NOMO-1 treated with dmso at 0.1 percent for 144 hours (cell line): ENCODE measurements at regions not wholly inside any gene's neighbourhood (a gene's known extent, or its start where the extent isn't known, plus 50 kb on each side); places are given as distances from the start of the nearest gene placed in this dataset.

Experiments used
- DNase-seq: peaks from one replicate; lab custom pipeline; 2025; ENCODE audit not compliant: unreplicated experiment; lab: John Stamatoyannopoulos, UW

GRCh38 chr12:31868965-31869364 is 90.2 kb upstream of the RESF1 start:
- no peak for DNase-seq

DNA sequence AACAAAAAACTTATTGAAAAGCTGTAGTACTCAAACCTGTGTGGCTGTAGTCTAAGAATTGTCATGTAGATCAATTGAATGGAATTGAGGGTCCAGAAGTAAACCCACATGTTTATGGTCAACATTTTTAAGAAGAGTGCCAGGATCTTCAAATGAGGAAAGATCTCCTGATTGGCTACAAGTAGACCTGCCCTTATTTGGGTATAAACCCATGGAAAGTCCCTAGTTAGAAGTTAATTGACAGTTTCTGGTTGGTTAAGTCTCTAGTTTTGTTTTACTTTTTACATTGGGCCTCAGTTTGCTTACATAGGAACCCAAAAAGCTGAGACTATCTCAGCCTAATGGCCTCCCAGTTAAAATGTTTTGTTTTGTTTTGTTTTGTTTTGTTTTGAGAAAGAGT is 91.9 kb upstream of the RESF1 start:
- DNase-seq, result no peak

DNA sequence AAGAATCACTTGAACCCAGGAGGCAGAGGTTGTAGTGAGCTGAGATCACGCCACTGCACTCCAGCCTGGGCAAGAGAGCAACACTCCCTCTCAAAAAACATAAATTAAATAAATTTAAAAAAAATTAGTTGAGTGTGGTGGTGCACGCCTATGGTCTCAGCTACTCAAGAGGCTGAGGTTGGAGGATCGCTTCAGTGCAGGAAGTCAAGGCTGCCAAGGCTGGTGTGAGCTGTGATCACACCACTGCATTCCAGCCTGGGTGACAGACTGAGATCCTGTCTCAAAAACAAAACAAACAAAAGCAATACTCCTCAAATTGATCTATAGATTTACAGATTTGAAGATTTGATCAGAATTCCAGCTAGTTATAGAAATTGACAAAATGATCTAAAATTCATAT is 92.7 kb upstream of the RESF1 start:
- no peak for DNase-seq

DNA sequence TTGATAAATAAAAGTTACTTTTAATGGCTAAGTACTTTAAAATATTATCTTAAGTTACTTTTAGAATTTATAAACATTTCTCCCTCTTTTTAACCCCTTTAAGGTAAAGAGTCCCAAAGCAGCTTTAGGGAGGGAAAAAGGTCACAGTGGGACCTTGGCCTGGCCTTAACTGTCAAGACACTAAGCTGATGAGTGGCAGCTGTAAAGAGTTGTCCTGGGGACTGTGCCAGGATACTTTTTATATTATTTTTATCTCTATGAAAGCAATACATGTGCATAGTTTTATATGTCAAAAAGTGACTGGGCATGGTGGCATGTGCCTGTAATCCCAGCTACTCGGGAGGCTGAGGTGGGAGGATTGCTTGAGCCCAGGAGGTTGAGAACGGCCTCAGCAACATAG is 94.2 kb upstream of the RESF1 start:
- DNase-seq, result no peak

GRCh38 chr12:31861360-31861759 is 97.9 kb upstream of the RESF1 start:
- no peak for DNase-seq

GRCh38 chr12:31860401-31860800 is 98.8 kb upstream of the RESF1 start:
- DNase-seq, result no peak

DNA sequence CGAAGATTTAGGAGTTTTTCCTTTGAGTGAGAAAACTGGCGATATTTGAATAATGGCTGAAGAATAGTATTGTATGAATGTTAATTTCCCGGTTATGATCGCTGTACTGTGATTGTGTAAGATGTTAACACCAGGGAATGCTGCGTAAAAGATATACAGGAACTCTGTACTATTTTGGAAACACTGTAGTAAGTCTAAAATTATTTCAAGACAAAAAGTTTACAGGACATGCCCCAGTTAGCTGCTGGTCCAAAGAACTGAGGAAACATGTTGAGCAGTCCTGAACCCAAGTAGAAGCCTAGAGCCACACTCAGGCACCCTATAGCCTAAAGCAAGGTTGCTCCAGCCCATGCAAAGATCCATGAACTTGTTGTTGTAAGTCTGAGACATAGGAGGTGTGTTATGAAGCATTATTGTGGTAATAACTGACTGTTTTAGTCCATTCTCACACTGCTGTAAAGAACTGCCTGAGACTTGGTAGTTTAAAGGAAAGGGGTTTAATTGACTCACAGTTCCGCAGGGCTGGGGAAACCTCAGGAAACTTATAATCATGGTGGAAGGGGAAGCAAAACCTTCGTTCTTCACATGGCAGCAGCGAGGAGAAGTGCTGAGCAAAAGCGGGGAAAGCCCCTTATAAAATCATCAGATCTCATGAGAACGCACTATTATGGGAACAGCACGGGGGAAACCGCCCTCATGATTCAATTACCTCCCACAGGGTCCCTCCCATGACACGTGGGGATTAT is 99.8 kb upstream of the RESF1 start:
- DNase-seq, result no peak

DNA sequence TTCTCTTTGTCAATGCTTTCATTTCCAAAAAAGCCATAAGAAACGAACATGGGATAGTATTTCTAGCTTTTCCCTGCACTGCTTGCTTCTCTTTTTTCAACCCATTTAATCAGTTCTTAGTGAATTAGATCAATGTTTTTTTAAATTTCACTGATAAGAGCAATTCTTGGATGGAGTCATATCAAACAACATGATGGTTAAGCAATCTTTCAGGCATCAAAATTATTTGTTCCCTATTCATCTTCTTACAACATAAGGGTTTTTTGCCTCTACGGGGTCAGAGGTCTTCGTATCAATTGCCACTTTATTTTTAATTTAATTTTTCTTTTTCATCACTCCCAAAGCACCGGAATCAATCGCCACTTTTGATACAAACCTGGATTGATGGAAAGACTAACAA is 103.8 kb upstream of the RESF1 start:
- DNase-seq, result no peak

- DNase-seq, result no peak
Measured at GRCh38 chr12:31853977-31854376, 105.2 kb upstream of the RESF1 start.

DNA sequence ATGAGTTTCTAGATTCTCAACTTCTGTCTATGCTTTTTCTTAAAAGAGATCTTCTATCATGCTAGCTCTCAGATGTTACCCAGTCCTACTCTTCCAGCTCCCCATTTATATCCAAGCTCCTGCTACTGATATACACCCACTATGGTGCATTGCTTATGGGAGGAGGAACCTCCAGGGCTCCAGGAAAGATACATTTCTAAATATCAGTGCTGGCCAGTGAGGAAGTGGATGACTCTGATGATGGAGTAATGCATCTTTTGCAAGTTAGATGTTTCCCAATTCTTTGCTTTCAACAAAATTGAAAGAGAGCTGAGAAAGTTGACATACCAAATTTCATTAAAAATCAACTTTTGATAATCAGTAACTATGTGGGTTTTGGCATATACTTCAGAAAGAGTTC is 105.7 kb upstream of the RESF1 start:
- DNase-seq, result peak; percentile 43

DNA sequence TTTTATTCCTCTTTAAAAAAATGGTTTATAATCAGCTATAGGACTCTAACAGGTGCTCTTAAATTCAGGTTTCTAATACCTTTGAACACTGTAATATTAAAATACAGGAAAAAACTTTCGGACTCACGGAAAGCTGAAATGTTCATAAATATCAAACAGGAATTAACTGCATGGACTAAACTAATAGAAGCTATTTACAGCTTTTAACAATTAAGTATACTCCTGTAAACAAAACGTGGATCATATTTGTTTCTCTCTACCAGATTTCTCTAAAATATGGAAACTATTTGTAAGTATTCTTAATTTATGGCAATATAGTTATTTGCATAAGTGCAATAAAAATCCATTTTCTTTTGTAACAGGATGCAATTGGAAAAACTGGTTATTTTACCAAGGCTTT is 108.9 kb upstream of the RESF1 start:
- no peak for DNase-seq

DNA sequence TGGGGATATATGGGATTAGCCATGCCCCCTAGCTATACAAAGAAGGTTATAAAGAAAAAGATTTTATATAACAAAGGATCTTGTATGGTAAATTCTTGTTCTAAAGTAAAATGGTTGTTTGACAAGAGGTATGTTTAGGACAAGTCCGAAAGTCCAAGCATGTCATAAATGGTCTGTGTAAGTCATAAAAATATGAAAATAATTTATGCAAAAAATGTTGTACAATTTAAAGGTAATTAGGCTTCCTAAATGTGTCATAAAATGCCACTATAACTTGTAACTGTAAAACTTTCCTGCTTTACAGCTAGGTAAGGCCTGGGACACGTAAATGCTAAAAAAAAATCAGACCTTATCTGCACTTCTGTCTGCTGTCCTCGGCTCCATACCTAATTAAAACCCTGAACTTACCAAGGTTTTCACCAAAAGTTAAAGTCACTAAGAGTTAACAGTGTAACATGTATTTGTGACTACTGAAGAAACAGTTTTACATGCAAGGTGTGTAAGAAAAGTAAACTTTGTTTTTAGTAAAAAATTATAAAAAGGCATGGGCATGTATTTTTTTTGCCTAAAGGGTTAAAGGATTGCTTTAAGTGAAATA is 110.0 kb upstream of the RESF1 start:
- DNase-seq, result no peak

DNA sequence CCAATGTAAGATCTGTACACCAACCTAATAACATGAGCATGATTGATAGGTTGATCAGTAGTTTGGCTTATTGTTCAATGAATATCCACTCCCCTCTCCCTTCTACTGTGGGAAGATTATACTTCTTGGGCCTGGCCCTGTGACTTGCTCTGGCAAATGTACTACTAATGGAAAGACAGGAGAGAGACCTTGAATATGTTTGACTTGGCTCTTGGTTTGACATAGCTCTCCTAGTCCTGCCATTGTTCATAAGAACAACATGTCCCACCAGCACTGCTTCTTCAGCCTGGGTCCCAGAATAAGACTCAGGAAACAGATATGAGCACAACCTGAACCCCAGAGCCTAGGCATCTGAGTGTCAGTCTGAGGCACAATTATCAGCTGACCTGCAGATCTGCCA is 112.8 kb upstream of the RESF1 start:
- no peak for DNase-seq

- DNase-seq, result no peak
Measured at GRCh38 chr12:31845613-31846322, 113.4 kb upstream of the RESF1 start.

- no peak for DNase-seq
Measured at GRCh38 chr12:31843398-31844095, 114.7 kb upstream of the AMN1 start.

DNA sequence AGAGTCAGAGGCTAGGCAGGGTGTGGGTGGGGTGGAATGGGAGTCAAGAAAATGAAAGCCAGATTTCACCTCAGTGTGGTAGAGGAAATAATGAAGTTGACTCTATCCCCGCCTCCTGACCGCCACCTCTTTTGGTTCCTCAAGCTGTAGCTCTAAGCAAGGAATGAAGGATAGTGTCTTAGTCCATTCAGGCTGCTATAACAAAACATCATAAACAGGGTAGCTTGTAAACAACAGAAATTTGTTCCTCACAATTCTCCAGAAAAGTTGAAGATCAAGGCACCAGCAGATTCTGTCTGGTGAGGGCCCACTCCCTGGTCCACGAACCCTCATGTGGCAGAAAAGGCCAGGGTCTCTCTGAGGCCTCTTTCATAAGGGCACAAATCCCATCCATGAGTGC is 109.1 kb upstream of the AMN1 start:
- no peak for DNase-seq

DNA sequence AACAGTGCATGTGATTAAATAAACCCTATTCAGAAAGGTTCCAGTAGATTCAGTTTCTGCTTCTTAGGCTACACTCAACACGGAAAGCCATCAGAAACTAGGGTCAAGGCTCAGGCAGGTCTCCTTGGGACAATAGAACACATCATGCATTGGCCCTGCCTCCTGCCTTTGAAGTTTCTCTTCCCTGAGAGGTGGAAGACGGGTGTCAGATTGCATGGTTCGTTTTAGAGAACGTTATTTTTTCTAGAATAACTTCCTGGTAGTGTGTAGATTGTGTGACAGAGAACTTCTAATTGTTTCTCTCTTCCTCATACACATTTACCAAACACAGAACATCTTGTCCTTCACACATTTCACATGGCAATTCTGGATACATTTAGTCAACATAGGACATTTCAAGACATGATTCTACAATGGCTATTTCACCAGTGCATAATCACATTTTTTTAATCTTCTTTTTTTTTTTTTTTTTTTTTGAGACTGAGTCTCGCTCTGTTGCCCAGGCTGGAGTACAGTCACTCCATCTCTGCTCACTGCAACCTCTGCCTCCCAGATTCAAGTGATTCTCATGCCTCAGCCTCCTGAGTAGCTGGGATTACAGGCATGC is 106.6 kb upstream of the AMN1 start:
- DNase-seq, result no peak

DNA sequence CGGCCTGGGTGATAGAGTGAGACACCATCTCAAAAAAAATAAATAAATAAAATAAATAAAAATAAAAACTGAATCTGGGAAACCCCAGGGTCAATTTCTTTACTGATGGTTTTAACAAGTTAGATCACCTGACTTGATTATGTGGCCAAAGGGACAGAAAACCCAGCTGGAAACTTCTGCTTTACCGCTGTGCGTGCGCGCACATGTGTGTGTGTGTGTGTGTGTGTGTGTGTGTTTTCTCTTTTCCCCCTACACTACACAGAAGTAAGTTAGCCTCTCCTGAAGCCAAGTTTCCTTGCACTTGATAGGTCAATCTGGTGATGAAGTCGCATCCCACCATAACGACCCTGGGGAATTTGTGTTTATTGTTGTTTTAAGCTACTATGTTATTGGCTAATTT is 105.3 kb upstream of the AMN1 start:
- no peak for DNase-seq

DNA sequence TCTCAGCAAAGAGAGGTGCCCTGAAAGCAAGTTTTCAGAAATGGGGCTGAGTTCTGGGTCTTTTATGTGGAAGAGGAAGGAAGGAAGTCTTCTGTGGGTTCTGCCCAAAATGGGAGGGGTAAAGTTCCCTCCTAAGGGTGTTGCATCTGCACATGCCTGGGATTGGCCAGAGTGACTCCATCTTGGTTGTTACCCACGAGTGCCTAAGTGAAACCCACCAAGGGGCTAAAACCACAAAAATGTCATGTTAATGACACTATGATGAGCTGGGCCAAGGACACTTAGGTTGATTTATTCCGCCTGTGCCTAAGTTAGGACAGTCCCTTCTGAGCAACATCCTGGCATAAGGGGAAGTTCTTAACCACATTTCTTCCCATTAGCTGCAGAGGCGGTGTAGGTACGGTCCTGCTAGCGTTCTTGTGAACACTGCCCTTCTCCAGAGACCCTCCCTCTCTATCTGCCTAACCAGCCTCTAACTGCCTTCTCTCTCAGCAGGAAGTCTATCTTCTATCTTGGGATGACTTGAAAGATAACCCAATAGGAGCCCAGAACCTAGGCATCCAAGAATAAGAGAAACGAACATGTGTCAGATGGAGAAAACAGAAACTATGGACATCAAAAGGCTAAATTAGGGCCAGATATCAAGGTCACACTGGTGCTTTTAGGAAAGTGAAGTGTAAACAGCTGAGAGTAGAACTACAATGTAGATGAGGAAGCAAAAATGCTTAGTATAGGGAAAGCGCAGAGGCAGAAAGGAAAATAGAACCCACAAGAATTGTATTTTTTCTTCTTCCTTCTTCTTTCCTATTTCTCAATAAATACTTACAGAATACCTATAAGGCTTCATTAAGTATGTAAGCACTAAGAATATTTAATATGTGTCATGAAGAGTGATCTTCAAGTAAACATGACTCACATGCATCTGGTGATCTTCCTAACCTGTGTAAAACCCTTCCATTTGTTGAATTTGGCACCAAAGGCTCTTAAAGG is 104.2 kb upstream of the AMN1 start:
- peak; percentile 93 for DNase-seq

- DNase-seq, result no peak
Measured at GRCh38 chr12:31828071-31828470, 99.2 kb upstream of the AMN1 start.
